HCT116 (cell line): ENCODE measurements at regions not wholly inside any gene's neighbourhood (a gene's known extent, or its start where the extent isn't known, plus 50 kb on each side); places are given as distances from the start of the nearest gene placed in this dataset.

Source experiments
- ATAC-seq: fragments of 200-7000 bp; cut with Tn5 transposase; 2 replicates; pipeline ENCODE4 v1.9.1; 2020; ENCODE audit warnings: mild to moderate bottlenecking, moderate library complexity
- BruUV-seq: library from RNA; stranded (reverse); fragments of 400-500 nt; replicated peaks from 2 replicates; lab custom pipeline; 2021; lab: Mats Ljungman, UMichigan
- CTCF ChIA-PET: fragments of 300-600 bp; sonication (Branson Sonifier 250); formaldehyde crosslinking; loops from one replicate; lab custom pipeline; 2021; ENCODE audit warnings: antibody characterized with exemption; lab: Charles Lee
- POLR2A ChIA-PET: fragments of 300-600, 350-600 bp; sonication (Branson Sonifier 250); formaldehyde crosslinking; loops from one replicate; lab custom pipeline; 2021; ENCODE audit warnings: antibody characterized with exemption; lab: Charles Lee
- RAD21 ChIA-PET, 2 experiments: fragments of 300-600 bp; sonication (Branson Sonifier 250); formaldehyde crosslinking; loops; one replicate each; lab custom pipeline; 2023; ENCODE audit warnings: low total read pairs in 2 of 2; ENCODE audit not compliant: uncharacterized antibody in 2 of 2, unreplicated experiment in 2 of 2, low non-redundant PET in 1 of 2; lab: Charles Lee
- DNase-seq: peaks from one replicate; pipeline ENCODE4 v3.0.0-alpha.2; 2010; ENCODE audit warnings: low read depth, low spot score
- H2AFZ ChIP-seq: fragments of 200-600 bp; shearing (Covaris generic), sonication (generic); 2 replicates; pipeline ENCODE4 v1.6.1; 2017; ENCODE audit warnings: low read depth, mixed run types, mixed read lengths, antibody characterized with exemption, low read length; ENCODE audit not compliant: poor library complexity, severe bottlenecking
- H3K27ac ChIP-seq: 2 replicates; pipeline ENCODE4 v1.5.1; 2012; ENCODE audit warnings: low read depth, low read length
- H3K27me3 ChIP-seq: fragments of 200-600 bp; sonication (generic); 2 replicates; pipeline ENCODE4 v1.6.1; 2016; ENCODE audit warnings: mixed run types, low read length, mixed read lengths; ENCODE audit not compliant: insufficient read depth
- H3K36me3 ChIP-seq, 2 experiments: fragments of 200-500 bp in 1 of 2; fragments of 200-600 bp in 1 of 2; sonication (Bioruptor generic) in 1 of 2; sonication (generic) in 1 of 2; 2 replicates each; pipeline versions ENCODE4 v1.5.1 to v1.6.1; 2014 to 2016; ENCODE audit warnings: low read length in 2 of 2, inconsistent platforms in 1 of 2, mixed read lengths in 1 of 2, mixed run types in 1 of 2; ENCODE audit not compliant: insufficient read depth in 2 of 2, control insufficient read depth in 1 of 2
- H3K4me1 ChIP-seq, 2 experiments: fragments of 200-600 bp in 1 of 2; sonication (generic) in 1 of 2; 2 replicates each; pipeline versions ENCODE4 v1.5.1 to v1.6.1; 2012 to 2017; ENCODE audit warnings: low read length in 2 of 2, inconsistent platforms in 1 of 2, mild to moderate bottlenecking in 1 of 2, mixed read lengths in 1 of 2, mixed run types in 1 of 2, moderate library complexity in 1 of 2; ENCODE audit not compliant: insufficient read depth in 2 of 2, control insufficient read depth in 1 of 2
- H3K4me2 ChIP-seq: fragments of 200-600 bp; sonication (generic); 2 replicates; pipeline ENCODE4 v1.6.1; 2017; ENCODE audit warnings: mixed run types, low read length, mixed read lengths
- H3K4me3 ChIP-seq, 2 experiments: fragments of 200-600 bp in 1 of 2; sonication (generic) in 1 of 2; replicated peaks in 1 of 2; 2 replicates each; pipeline ENCODE4 v1.5.1; 2011 to 2016; ENCODE audit warnings: low read length in 2 of 2, control low read depth in 1 of 2, low read depth in 1 of 2, mild to moderate bottlenecking in 1 of 2, mixed read lengths in 1 of 2, mixed run types in 1 of 2
- H3K79me2 ChIP-seq: fragments of 200-600 bp; sonication (generic); 2 replicates; pipeline ENCODE4 v1.6.1; 2017; ENCODE audit warnings: mild to moderate bottlenecking, mixed run types, low read length, moderate library complexity, mixed read lengths; ENCODE audit not compliant: insufficient read depth
- H3K9ac ChIP-seq: fragments of 200-600 bp; sonication (generic); 2 replicates; pipeline ENCODE4 v1.6.1; 2016; ENCODE audit warnings: low read length, mixed read lengths
- H3K9me2 ChIP-seq: fragments of 200-600 bp; sonication (generic), shearing (Covaris generic); 2 replicates; pipeline ENCODE4 v1.6.1; 2017; ENCODE audit warnings: mixed run types, mild to moderate bottlenecking, moderate library complexity; ENCODE audit not compliant: insufficient read depth
- H3K9me3 ChIP-seq, 2 experiments: fragments of 200-500 bp in 1 of 2; fragments of 200-600 bp in 1 of 2; sonication (Bioruptor generic) in 1 of 2; sonication (generic) in 1 of 2; 2 replicates each; pipeline ENCODE4 v1.6.1; 2014 to 2017; ENCODE audit warnings: low read length in 2 of 2, mixed read lengths in 2 of 2, inconsistent platforms in 1 of 2, low read depth in 1 of 2, mild to moderate bottlenecking in 1 of 2, mixed run types in 1 of 2, moderate library complexity in 1 of 2; ENCODE audit not compliant: control insufficient read depth in 1 of 2, insufficient read depth in 1 of 2
- H4K20me1 ChIP-seq: fragments of 200-600 bp; sonication (generic), shearing (Covaris generic); 2 replicates; pipeline ENCODE4 v1.6.1; 2017; ENCODE audit warnings: mixed run types, mild to moderate bottlenecking, moderate library complexity; ENCODE audit not compliant: insufficient read depth
- CBX3 ChIP-seq: IDR thresholded peaks from 2 replicates; pipeline ENCODE4 v1.6.1; 2012; ENCODE audit warnings: low read depth
- CEBPB ChIP-seq: IDR thresholded peaks from 2 replicates; pipeline ENCODE4 v1.6.1; 2012; ENCODE audit warnings: low read depth
- EGR1 ChIP-seq: IDR thresholded peaks from 2 replicates; pipeline ENCODE4 v1.6.1; 2012; ENCODE audit warnings: low read depth
- EZH2 ChIP-seq: fragments of 200-600 bp; sonication (generic); IDR thresholded peaks from 2 replicates; pipeline ENCODE4 v1.6.1; 2017; ENCODE audit warnings: antibody characterized with exemption, mixed run types
- EZH2phosphoT487 ChIP-seq: fragments of 200-600 bp; IDR thresholded peaks from 2 replicates; pipeline ENCODE4 v1.6.1; 2018; ENCODE audit warnings: antibody characterized with exemption, borderline replicate concordance
- JUND ChIP-seq: IDR thresholded peaks from 2 replicates; pipeline ENCODE4 v1.6.1; 2012
- POLR2A ChIP-seq: IDR thresholded peaks from 2 replicates; pipeline ENCODE4 v1.7.0; 2011; ENCODE audit warnings: borderline replicate concordance; ENCODE audit not compliant: insufficient read depth, insufficient read length; ENCODE audit errors: extremely low read depth
- POLR2AphosphoS5 ChIP-seq: IDR thresholded peaks from 2 replicates; pipeline ENCODE4 v1.6.1; 2011; ENCODE audit warnings: mild to moderate bottlenecking, low read depth, low read length, moderate library complexity
- RAD21 ChIP-seq: IDR thresholded peaks from 2 replicates; pipeline ENCODE4 v1.6.1; 2012; ENCODE audit warnings: low read depth, mild to moderate bottlenecking
- SIN3A ChIP-seq: IDR thresholded peaks from 2 replicates; pipeline ENCODE4 v1.6.1; 2012; ENCODE audit warnings: low read depth
- SP1 ChIP-seq: IDR thresholded peaks from 2 replicates; pipeline ENCODE4 v1.6.1; 2012; ENCODE audit warnings: low read depth
- SRF ChIP-seq: IDR thresholded peaks from 2 replicates; pipeline ENCODE4 v1.6.1; 2012; ENCODE audit warnings: low read depth
- TCF7L2 ChIP-seq: IDR thresholded peaks from 2 replicates; pipeline ENCODE4 v1.7.0; 2011; ENCODE audit warnings: borderline replicate concordance, inconsistent platforms; ENCODE audit not compliant: insufficient read depth, insufficient read length; ENCODE audit errors: extremely low read depth
- YY1 ChIP-seq: IDR thresholded peaks from 2 replicates; pipeline ENCODE4 v1.6.1; 2011; ENCODE audit warnings: low read length, low read depth, moderate library complexity, mild to moderate bottlenecking; ENCODE audit not compliant: insufficient replicate concordance; ENCODE audit errors: extremely low read depth
- ZFX ChIP-seq: fragments of 450-650 bp; IDR thresholded peaks from 2 replicates; pipeline ENCODE4 v1.6.1; 2017
- ZNF274 ChIP-seq: fragments of 200-500 bp; sonication (Bioruptor generic); IDR thresholded peaks from 2 replicates; pipeline ENCODE4 v1.6.1; 2014; ENCODE audit warnings: mild to moderate bottlenecking, low read depth, low read length, inconsistent platforms
- intact Hi-C: fragments of 100-400 bp; cut with micrococcal nuclease; formaldehyde crosslinking; loops from 2 replicates; pipeline ENCODE4 v1.10.0; 2022
- TF ChIP-seq, protein P1 (sequence below): IDR thresholded peaks from 2 replicates; pipeline ENCODE4 v1.6.1; 2012; ENCODE audit warnings: low read depth
- TF ChIP-seq, protein P2 (sequence below): IDR thresholded peaks from 2 replicates; pipeline ENCODE4 v1.6.1; 2012
- TF ChIP-seq, protein P3 (sequence below): IDR thresholded peaks from 2 replicates; pipeline ENCODE4 v1.6.1; 2011; ENCODE audit warnings: mild to moderate bottlenecking, low read length, moderate library complexity; ENCODE audit not compliant: insufficient replicate concordance; ENCODE audit errors: extremely low read depth
- TF ChIP-seq, protein P4 (sequence below): IDR thresholded peaks from 2 replicates; pipeline ENCODE4 v1.6.1; 2012

DNA sequence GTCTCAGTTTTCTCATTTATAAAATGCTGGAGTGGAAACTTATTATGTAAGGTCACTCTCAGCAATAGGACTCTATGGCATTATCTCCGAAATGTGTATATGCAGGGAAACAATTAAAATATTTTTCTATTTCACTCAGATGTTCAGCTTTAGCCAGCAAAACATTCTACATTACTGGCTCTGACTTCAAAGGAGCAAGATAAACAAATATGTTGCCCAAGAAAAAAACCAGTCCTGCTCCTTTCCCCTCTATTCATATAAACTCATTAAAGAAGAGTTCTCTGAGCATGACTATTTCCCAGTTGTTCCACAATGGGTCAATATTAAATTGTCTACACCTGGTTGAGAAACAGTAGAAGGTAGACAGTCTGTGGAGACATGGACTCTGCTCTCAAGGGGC, 155.0 kb downstream of the NPR3 start (continued):
- TF ChIP-seq SRF = no peak
- TF ChIP-seq EGR1 = no peak
- TF ChIP-seq POLR2AphosphoS5 = no peak
- TF ChIP-seq ZNF274 = no peak
- no peak for TF ChIP-seq CEBPB
- no peak for TF ChIP-seq RAD21
- TF ChIP-seq, all 23 proteins: peak for 0

DNA sequence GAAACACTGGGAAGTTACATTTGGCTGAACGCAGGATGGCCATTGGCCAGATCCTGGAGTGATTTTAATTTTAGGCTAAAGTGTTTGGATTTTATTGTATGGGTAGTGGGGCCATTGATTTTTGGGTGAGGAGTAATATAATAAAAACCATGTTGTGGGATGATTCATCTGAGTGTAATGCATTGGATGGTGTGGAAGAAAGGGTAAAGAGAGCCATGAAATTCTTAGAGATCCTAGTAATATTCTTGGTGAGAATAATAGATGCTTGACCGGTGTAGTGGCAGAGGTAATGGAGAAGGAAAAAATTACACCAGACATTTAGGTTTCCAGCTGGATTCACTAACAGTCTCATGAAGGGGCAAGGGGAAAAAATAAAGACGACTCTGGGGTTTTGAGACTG, 158.1 kb downstream of the NPR3 start:
- ChIA-PET RAD21 (no interaction called here), CTCF (no interaction called here)
- no peak overlapping the region for H3K27ac ChIP-seq
- H4K20me1 ChIP-seq = no peaks in the 10 kb centered on the region
- TF ChIP-seq SRF (no peak), EZH2phosphoT487 (no peak), RAD21 (no peak), TCF7L2 (no peak), YY1 (no peak), POLR2A (no peak), SP1 (no peak), ZNF274 (no peak), SIN3A (no peak), EZH2 (no peak), ZFX (no peak), JUND (no peak), CEBPB (no peak), CBX3 (no peak)
- TF ChIP-seq, protein P1, sequence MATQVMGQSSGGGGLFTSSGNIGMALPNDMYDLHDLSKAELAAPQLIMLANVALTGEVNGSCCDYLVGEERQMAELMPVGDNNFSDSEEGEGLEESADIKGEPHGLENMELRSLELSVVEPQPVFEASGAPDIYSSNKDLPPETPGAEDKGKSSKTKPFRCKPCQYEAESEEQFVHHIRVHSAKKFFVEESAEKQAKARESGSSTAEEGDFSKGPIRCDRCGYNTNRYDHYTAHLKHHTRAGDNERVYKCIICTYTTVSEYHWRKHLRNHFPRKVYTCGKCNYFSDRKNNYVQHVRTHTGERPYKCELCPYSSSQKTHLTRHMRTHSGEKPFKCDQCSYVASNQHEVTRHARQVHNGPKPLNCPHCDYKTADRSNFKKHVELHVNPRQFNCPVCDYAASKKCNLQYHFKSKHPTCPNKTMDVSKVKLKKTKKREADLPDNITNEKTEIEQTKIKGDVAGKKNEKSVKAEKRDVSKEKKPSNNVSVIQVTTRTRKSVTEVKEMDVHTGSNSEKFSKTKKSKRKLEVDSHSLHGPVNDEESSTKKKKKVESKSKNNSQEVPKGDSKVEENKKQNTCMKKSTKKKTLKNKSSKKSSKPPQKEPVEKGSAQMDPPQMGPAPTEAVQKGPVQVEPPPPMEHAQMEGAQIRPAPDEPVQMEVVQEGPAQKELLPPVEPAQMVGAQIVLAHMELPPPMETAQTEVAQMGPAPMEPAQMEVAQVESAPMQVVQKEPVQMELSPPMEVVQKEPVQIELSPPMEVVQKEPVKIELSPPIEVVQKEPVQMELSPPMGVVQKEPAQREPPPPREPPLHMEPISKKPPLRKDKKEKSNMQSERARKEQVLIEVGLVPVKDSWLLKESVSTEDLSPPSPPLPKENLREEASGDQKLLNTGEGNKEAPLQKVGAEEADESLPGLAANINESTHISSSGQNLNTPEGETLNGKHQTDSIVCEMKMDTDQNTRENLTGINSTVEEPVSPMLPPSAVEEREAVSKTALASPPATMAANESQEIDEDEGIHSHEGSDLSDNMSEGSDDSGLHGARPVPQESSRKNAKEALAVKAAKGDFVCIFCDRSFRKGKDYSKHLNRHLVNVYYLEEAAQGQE = no peak
- TF ChIP-seq, protein P2, sequence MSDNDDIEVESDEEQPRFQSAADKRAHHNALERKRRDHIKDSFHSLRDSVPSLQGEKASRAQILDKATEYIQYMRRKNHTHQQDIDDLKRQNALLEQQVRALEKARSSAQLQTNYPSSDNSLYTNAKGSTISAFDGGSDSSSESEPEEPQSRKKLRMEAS = no peak
- TF ChIP-seq, protein P3, sequence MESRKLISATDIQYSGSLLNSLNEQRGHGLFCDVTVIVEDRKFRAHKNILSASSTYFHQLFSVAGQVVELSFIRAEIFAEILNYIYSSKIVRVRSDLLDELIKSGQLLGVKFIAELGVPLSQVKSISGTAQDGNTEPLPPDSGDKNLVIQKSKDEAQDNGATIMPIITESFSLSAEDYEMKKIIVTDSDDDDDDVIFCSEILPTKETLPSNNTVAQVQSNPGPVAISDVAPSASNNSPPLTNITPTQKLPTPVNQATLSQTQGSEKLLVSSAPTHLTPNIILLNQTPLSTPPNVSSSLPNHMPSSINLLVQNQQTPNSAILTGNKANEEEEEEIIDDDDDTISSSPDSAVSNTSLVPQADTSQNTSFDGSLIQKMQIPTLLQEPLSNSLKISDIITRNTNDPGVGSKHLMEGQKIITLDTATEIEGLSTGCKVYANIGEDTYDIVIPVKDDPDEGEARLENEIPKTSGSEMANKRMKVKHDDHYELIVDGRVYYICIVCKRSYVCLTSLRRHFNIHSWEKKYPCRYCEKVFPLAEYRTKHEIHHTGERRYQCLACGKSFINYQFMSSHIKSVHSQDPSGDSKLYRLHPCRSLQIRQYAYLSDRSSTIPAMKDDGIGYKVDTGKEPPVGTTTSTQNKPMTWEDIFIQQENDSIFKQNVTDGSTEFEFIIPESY = no peak
- TF ChIP-seq, protein P4, sequence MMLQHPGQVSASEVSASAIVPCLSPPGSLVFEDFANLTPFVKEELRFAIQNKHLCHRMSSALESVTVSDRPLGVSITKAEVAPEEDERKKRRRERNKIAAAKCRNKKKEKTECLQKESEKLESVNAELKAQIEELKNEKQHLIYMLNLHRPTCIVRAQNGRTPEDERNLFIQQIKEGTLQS = no peak
- TF ChIP-seq, all 23 proteins: peak for 0
- Histone ChIP-seq H3K4me1 (no peaks in the 10 kb centered on the region), H3K79me2 (no peaks in the 10 kb centered on the region), H2AFZ (no peak overlapping the region), H3K9me3 (peaks cover 0 to 3% of the 10 kb centered on the region in 2 experiments; a peak in 1 of 4 replicates), H3K9me2 (no peaks in the 10 kb centered on the region), H3K4me2 (no peak overlapping the region), H3K36me3 (no peaks in the 10 kb centered on the region), H3K4me3 (no peak overlapping the region), H3K9ac (no peak overlapping the region), H3K27me3 (no peaks in the 10 kb centered on the region)
- DNase-seq (no peak), ATAC-seq (no peak)
- POLR2A ChIA-PET = no interaction called here
- BruUV-seq = no TSS peak
- intact Hi-C loops = no loop called here
